AG04449 (cell line): ENCODE measurements at regions not wholly inside any gene's neighbourhood (a gene's known extent, or its start where the extent isn't known, plus 50 kb on each side); places are given as distances from the start of the nearest gene placed in this dataset.

Source experiments
- CTCF ChIA-PET: fragments of 350-600 bp; formaldehyde crosslinking; extraction: SDS; loops from one replicate; lab custom pipeline; 2021; ENCODE audit warnings: antibody characterized with exemption; lab: Yijun Ruan, JAX
- POLR2A ChIA-PET: fragments of 400-600, 350-600 bp; formaldehyde crosslinking; extraction: SDS; loops from one replicate; lab custom pipeline; 2020; ENCODE audit warnings: antibody characterized with exemption, inconsistent platforms; lab: Yijun Ruan, JAX
- DNase-seq: peaks from one replicate; pipeline ENCODE4 v3.0.0-alpha.2; 2010; ENCODE audit warnings: low read depth, low spot score
- H3K4me3 ChIP-seq: 2 replicates; pipeline ENCODE4 v1.5.1; 2011; ENCODE audit warnings: low read depth, mild to moderate bottlenecking, control low read depth, low read length
- TF ChIP-seq, protein P1 (sequence below): IDR thresholded peaks from one replicate; pipeline ENCODE4 v1.5.1; 2011; ENCODE audit warnings: mild to moderate bottlenecking, moderate library complexity, low read length, control low read depth, inconsistent platforms; ENCODE audit not compliant: insufficient read depth; ENCODE audit errors: missing control alignments

DNA sequence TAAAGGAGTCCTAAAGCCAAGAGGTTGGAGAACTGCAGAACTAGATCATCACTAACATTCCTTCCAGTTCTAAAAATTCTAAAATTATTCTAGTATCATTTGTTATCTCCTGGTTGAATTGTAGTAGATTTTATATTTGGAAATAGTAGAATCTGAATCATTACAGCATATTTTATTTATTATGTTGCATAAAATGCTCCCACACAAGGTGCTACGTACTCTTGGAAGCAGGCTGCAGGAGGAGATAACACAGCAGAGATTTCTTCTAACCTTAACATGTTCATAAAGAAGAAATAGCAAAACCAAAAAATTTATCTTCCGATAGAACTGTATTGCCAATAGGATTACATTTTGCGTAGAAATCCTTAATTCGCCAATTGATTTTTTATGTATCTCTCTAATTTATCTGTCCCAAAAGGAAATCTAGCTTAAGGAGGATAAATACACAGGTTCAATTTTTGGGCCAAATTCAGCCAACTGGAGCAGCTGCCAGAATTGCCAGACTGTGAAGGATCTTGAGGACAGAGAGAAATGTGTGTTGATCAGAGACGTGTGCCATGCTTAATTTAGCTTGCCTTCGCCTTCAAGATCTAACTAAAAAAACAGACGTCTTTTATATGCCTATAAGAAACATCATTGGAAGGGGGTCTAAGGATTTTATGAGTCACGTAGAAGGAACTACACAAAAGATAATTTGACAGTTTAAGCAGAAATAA, 134.4 kb upstream of the MITF start:
- POLR2A ChIA-PET, result no interaction called here
- CTCF ChIA-PET, result no interaction called here
- H3K4me3 ChIP-seq, result no peak overlapping the region
- TF ChIP-seq, protein P1, sequence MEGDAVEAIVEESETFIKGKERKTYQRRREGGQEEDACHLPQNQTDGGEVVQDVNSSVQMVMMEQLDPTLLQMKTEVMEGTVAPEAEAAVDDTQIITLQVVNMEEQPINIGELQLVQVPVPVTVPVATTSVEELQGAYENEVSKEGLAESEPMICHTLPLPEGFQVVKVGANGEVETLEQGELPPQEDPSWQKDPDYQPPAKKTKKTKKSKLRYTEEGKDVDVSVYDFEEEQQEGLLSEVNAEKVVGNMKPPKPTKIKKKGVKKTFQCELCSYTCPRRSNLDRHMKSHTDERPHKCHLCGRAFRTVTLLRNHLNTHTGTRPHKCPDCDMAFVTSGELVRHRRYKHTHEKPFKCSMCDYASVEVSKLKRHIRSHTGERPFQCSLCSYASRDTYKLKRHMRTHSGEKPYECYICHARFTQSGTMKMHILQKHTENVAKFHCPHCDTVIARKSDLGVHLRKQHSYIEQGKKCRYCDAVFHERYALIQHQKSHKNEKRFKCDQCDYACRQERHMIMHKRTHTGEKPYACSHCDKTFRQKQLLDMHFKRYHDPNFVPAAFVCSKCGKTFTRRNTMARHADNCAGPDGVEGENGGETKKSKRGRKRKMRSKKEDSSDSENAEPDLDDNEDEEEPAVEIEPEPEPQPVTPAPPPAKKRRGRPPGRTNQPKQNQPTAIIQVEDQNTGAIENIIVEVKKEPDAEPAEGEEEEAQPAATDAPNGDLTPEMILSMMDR, result no peak
- DNase-seq, result no peak

GRCh38 chr3:69602112-69602511, 137.2 kb upstream of the MITF start:
- POLR2A ChIA-PET, result no interaction called here
- TF ChIP-seq, protein P1, result no peak
- no peak overlapping the region for H3K4me3 ChIP-seq
- CTCF ChIA-PET, result no interaction called here
- no peak for DNase-seq

DNA sequence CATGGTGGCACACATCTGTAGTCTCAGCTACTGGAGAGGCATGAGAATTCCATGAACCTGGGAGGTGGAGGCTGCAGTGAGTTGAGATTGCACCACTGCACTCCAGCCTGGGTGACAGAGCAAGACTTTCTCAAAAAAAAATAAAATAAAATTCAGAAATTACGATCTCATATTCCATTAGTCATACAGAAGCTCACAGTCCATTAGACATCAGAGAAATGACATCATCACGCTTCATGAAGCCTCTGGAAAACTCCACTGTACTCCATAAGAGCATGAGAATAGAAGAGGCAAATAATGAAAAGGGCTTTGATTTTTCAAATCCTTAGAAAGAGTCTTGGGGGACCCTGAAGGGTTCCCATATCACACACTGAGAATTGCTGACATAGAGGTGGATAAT, 145.0 kb upstream of the MITF start:
- DNase-seq, result no peak
- H3K4me3 ChIP-seq, result no peak overlapping the region
- ChIA-PET POLR2A (no interaction called here), CTCF (no interaction called here)
- TF ChIP-seq, protein P1, result no peak

DNA sequence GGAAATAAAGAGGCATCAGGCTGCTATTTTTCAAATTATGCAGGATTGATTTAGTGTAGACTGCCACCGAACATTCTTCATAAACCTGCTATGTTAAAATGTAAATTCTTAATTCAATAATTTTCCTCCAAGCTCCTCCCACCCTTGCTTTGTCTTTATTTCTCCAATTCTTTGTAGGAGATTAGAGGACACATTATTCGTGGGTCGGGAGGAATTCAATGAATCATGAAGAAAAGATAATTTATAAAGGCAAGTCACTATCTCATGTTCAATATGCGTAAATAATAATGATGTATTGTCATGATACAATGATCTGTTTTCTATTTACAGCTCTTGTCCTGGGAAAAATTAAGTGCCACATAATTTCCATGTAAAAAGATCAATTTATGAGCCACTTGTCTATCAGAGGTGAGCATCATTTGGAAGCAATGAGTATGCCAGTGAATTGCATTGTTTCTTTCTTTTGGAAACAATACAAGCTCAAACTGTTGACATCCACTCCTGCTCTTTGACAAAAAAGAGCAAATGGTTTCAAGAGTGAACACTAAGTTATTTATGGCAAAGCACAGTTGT, 148.0 kb upstream of the MITF start:
- H3K4me3 ChIP-seq, result no peak overlapping the region
- TF ChIP-seq, protein P1, result no peak
- ChIA-PET CTCF (no interaction called here), POLR2A (no interaction called here)
- no peak for DNase-seq

GRCh38 chr3:69590111-69590510, 149.2 kb upstream of the MITF start:
- no peak for DNase-seq
- POLR2A ChIA-PET, result no interaction called here
- CTCF ChIA-PET, result no interaction called here
- TF ChIP-seq, protein P1, result no peak
- H3K4me3 ChIP-seq, result no peak overlapping the region

DNA sequence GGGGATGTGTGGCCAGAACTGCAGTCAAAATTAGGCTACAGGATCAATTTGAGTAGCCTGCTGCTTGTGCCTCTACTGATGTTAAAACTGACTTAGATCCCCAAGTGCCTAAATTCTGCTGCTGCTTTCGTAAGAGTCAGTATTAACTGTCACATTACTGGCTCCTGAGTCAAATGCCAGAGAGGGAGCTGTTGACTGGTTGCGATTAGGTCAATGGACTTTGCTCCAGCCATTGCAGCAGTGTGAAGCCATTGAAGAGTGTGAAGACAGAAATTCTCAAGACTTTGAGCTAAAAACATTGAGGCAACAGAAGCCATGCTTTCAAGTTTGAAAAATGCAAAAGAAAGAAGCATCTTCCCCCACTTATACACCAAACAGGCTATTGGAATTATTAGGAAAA, 151.1 kb upstream of the MITF start:
- POLR2A ChIA-PET, result no interaction called here
- no peak overlapping the region for H3K4me3 ChIP-seq
- CTCF ChIA-PET, result no interaction called here
- DNase-seq, result no peak
- TF ChIP-seq, protein P1, result no peak
